ENCODE measurements at regions not wholly inside any gene's neighbourhood (a gene's known extent, or its start where the extent isn't known, plus 50 kb on each side); places are given as distances from the start of the nearest gene placed in this dataset.

- no peak for DNase-seq (ENCODE audit: low read depth)
Measured at GRCh38 chr12:90029317-90029716, 320.7 kb upstream of the ATP2B1 start.

- DNase-seq (ENCODE audit: low read depth): peak; percentile 28
Measured at GRCh38 chr12:90028635-90029051, 320.0 kb upstream of the ATP2B1 start.

- DNase-seq (ENCODE audit: low read depth): peak; percentile 85
Measured at GRCh38 chr12:90027889-90028634, 319.4 kb upstream of the ATP2B1 start.

GRCh38 chr12:90027041-90027440 lies 318.4 kb upstream of the ATP2B1 start:
- no peak for DNase-seq (ENCODE audit: low read depth)

- DNase-seq (ENCODE audit: low read depth): no peak
Measured at GRCh38 chr12:90026516-90026915, 317.9 kb upstream of the ATP2B1 start.

- peak; percentile 82 for DNase-seq (ENCODE audit: low read depth)
Measured at GRCh38 chr12:90024262-90024661, 315.6 kb upstream of the ATP2B1 start.

GRCh38 chr12:90023207-90023900 lies 314.7 kb upstream of the ATP2B1 start:
- DNase-seq (ENCODE audit: low read depth): no peak

- DNase-seq (ENCODE audit: low read depth): no peak
Measured at GRCh38 chr12:90021795-90022440, 313.3 kb upstream of the ATP2B1 start.

- no peak for DNase-seq (ENCODE audit: low read depth)
Measured at GRCh38 chr12:90020881-90021280, 312.2 kb upstream of the ATP2B1 start.

GRCh38 chr12:90020436-90020835 lies 311.8 kb upstream of the ATP2B1 start:
- DNase-seq (ENCODE audit: low read depth): no peak

- no peak for DNase-seq (ENCODE audit: low read depth)
Measured at GRCh38 chr12:90020014-90020413, 311.4 kb upstream of the ATP2B1 start.

GRCh38 chr12:90017316-90017715 lies 308.7 kb upstream of the ATP2B1 start:
- peak; percentile 18 for DNase-seq (ENCODE audit: low read depth)

- peak; percentile 7 for DNase-seq (ENCODE audit: low read depth)
Measured at GRCh38 chr12:90015228-90015627, 306.6 kb upstream of the ATP2B1 start.

GRCh38 chr12:90013409-90013808 lies 304.8 kb upstream of the ATP2B1 start:
- peak; percentile 17 for DNase-seq (ENCODE audit: low read depth)

- no peak for DNase-seq (ENCODE audit: low read depth)
Measured at GRCh38 chr12:90010089-90010488, 301.5 kb upstream of the ATP2B1 start.

GRCh38 chr12:90008277-90008676 lies 299.6 kb upstream of the ATP2B1 start:
- no peak for DNase-seq (ENCODE audit: low read depth)

GRCh38 chr12:90004319-90005074 lies 295.9 kb upstream of the ATP2B1 start:
- no peak for DNase-seq (ENCODE audit: low read depth)

GRCh38 chr12:90003688-90004087 lies 295.1 kb upstream of the ATP2B1 start:
- no peak for DNase-seq (ENCODE audit: low read depth)

- no peak for DNase-seq (ENCODE audit: low read depth)
Measured at GRCh38 chr12:90000721-90001120, 292.1 kb upstream of the ATP2B1 start.

- peak; percentile 54 for DNase-seq (ENCODE audit: low read depth)
Measured at GRCh38 chr12:89999699-90000505, 291.3 kb upstream of the ATP2B1 start.

GRCh38 chr12:89995870-89996269 lies 287.2 kb upstream of the ATP2B1 start:
- no peak for DNase-seq (ENCODE audit: low read depth)

Data from amniotic epithelial cell (primary cell).